ENCODE measurements at regions not wholly inside any gene's neighbourhood (a gene's known extent, or its start where the extent isn't known, plus 50 kb on each side); places are given as distances from the start of the nearest gene placed in this dataset.
A peak's percentile ranks its signal among the peaks of the same experiment; 100 is the strongest.

DNA sequence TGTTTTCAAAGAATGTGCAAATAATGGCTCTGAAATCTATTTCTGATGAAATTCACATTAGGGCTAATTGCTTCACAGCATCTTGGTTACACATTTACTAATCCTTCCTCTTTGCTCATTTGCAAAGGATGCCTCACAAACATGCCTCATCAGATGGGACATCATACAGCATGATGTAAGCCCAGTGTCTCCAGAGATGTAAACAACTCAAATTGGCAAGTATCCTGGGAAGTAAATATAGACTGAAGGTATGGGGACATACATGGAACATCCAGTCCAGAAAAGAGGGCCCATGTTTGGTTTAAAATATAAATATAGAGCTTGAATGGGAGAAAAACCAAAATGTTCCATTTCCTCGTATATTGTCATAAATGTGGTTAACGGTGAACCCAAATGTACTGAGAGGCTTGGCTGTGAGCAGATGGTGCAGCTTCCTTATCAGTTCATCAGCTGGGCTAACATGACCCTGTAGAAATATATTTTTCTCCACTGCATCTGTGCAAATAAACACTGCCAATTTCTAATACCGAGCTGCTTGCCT is 142.9 kb upstream of the NUDT7 start:
- DNase-seq (ENCODE audit: low read depth): peak; percentile 79
- TF ChIP-seq, protein P1, sequence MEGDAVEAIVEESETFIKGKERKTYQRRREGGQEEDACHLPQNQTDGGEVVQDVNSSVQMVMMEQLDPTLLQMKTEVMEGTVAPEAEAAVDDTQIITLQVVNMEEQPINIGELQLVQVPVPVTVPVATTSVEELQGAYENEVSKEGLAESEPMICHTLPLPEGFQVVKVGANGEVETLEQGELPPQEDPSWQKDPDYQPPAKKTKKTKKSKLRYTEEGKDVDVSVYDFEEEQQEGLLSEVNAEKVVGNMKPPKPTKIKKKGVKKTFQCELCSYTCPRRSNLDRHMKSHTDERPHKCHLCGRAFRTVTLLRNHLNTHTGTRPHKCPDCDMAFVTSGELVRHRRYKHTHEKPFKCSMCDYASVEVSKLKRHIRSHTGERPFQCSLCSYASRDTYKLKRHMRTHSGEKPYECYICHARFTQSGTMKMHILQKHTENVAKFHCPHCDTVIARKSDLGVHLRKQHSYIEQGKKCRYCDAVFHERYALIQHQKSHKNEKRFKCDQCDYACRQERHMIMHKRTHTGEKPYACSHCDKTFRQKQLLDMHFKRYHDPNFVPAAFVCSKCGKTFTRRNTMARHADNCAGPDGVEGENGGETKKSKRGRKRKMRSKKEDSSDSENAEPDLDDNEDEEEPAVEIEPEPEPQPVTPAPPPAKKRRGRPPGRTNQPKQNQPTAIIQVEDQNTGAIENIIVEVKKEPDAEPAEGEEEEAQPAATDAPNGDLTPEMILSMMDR (conservative IDR thresholded peaks at IDR 0.05; ENCODE audit: low read depth, low read length): no peak
- no peak overlapping the region for H3K4me3 ChIP-seq (ENCODE audit: low read depth, low read length)

DNA sequence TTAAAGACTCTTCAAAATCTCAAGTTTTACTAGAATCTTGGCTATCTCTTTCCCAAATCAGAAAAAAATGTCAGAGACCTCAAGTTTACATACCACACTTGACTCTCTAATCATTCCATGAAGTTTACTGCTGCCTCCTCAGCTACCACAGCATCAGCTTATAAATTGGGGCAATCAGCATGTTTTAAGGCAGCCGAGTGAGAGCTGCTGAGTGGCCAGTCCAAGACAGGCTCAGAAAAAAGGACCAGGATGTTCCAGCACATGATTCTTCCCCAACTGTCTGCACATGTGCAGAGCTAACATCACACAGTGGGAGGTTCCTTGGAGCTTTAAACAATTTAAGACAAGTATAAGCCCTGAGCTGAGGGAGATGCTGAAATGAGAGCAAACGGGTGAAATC is 140.6 kb upstream of the NUDT7 start:
- DNase-seq (ENCODE audit: low read depth): no peak
- TF ChIP-seq, protein P1 (conservative IDR thresholded peaks at IDR 0.05; ENCODE audit: low read depth, low read length): no peak
- H3K4me3 ChIP-seq (ENCODE audit: low read depth, low read length): no peak overlapping the region

GRCh38 chr16:77584205-77584859 is 138.0 kb upstream of the NUDT7 start:
- TF ChIP-seq, protein P1 (conservative IDR thresholded peaks at IDR 0.05; ENCODE audit: low read depth, low read length): peak; percentile 89
- no peak overlapping the region for H3K4me3 ChIP-seq (ENCODE audit: low read depth, low read length)
- no peak for DNase-seq (ENCODE audit: low read depth)

DNA sequence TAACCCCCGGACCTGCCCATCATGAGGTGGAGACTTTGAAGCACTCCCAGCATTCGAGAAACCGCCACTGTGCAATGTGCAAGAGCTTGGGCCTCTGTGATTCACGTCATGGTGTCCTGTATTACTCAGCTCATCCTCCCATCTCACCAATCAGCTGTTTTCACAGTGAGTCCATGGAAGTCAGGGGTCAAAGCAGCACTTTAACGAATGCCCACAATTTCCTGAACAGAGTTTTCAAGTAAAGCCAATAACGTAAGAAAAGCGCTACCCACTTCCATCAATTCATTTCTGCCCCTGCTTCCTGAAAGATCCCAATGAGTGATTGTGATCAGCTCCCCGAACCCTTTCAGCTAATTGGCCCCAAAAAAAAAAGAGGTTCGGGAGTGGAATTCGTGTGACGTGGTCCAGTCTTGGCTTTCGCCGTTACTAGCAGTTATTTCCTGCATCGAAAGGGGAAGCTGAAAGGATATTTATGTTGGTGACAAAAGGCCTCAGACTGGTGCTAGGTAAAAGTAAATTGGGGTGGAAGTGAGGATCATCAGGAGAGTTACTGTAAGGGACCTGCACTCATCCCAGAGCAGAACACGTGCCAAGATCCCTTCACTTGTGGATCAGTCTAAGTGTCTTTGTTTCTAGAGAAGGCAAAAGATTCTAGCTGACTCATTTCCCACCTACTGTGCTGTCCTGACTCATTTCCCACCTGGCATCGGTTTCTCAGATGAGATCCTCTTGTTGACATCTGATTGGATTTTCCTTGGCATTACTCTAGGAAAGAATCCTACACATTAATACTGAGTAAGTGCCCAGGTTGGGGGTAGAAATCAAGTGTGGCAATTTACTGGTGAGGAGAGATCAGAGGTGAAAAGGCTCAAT is 136.7 kb upstream of the NUDT7 start:
- no peak overlapping the region for H3K4me3 ChIP-seq (ENCODE audit: low read depth, low read length)
- peak; percentile 86 for DNase-seq (ENCODE audit: low read depth)
- TF ChIP-seq, protein P1 (conservative IDR thresholded peaks at IDR 0.05; ENCODE audit: low read depth, low read length): no peak

GRCh38 chr16:77588389-77588788 is 133.9 kb upstream of the NUDT7 start:
- no peak for DNase-seq (ENCODE audit: low read depth)
- TF ChIP-seq, protein P1 (conservative IDR thresholded peaks at IDR 0.05; ENCODE audit: low read depth, low read length): no peak
- H3K4me3 ChIP-seq (ENCODE audit: low read depth, low read length): no peak overlapping the region

DNA sequence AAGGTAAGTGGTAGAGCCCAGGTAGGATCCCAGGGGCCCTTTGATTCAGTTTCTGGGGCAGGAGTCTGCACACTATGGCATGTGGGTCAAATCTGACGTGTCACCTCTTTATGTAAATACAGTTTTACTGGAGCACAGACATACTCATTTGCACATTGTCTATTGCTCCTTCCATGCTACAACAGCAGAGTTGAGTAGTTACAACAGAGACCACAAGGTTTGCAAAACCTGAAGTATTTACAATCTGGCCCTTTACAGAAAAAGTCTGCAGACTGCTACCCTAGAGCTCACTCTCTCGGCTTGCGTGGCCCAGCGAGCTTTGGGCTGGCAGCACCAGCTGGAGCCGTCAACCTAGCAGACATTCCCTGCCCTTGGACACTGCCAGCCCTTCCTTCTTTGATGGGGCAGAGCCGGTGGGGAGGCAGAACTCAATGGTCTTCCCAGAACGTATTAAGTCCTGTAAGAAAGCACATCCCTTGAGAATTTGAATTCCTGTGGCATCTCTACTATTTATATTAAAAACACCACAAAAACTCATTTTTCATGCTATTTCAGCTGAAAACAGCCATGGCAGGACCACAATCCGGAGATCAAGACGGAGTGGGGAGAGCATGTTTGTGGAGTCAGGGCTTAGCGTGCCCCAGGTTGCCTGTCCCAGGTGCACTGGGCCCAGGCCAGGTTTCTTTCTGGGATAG is 133.1 kb upstream of the NUDT7 start:
- DNase-seq (ENCODE audit: low read depth): no peak
- TF ChIP-seq, protein P1 (conservative IDR thresholded peaks at IDR 0.05; ENCODE audit: low read depth, low read length): no peak
- H3K4me3 ChIP-seq (ENCODE audit: low read depth, low read length): no peak overlapping the region

All from epithelial cell of proximal tubule (primary cell).